CD4-positive, alpha-beta T cell treated with Interleukin-10 for 1 hour (primary cell): ENCODE measurements at regions not wholly inside any gene's neighbourhood (a gene's known extent, or its start where the extent isn't known, plus 50 kb on each side); places are given as distances from the start of the nearest gene placed in this dataset.

ENCODE experiments used
- DNase-seq: peaks from one replicate; pipeline ENCODE4 v3.0.0-alpha.2; 2020

- DNase-seq: no peak
Measured at GRCh38 chr2:60033325-60033724, 520.1 kb downstream of the BCL11A start.

- no peak for DNase-seq
Measured at GRCh38 chr2:60029566-60029883, 523.9 kb downstream of the BCL11A start.

- DNase-seq: no peak
Measured at GRCh38 chr2:60028849-60029565, 524.4 kb downstream of the BCL11A start.

GRCh38 chr2:60025496-60025895, 528.0 kb downstream of the BCL11A start:
- no peak for DNase-seq

- no peak for DNase-seq
Measured at GRCh38 chr2:60023256-60023985, 530.0 kb downstream of the BCL11A start.

GRCh38 chr2:60007671-60008070, 545.8 kb downstream of the BCL11A start:
- DNase-seq: no peak

GRCh38 chr2:60003076-60003475, 550.4 kb downstream of the BCL11A start:
- no peak for DNase-seq

GRCh38 chr2:60002183-60002867, 551.1 kb downstream of the BCL11A start:
- DNase-seq: no peak

- DNase-seq: no peak
Measured at GRCh38 chr2:60000686-60001085, 552.8 kb downstream of the BCL11A start.

- no peak for DNase-seq
Measured at GRCh38 chr2:59998324-59998723, 555.1 kb downstream of the BCL11A start.

- DNase-seq: no peak
Measured at GRCh38 chr2:59997371-59997770, 556.1 kb downstream of the BCL11A start.

GRCh38 chr2:59996855-59997254, 556.6 kb downstream of the BCL11A start:
- no peak for DNase-seq

GRCh38 chr2:59993726-59994125, 559.7 kb downstream of the BCL11A start:
- no peak for DNase-seq

- DNase-seq: no peak
Measured at GRCh38 chr2:59988341-59988740, 565.1 kb downstream of the BCL11A start.

GRCh38 chr2:59986511-59986910, 566.9 kb downstream of the BCL11A start:
- no peak for DNase-seq

- DNase-seq: no peak
Measured at GRCh38 chr2:59985923-59986322, 567.5 kb downstream of the BCL11A start.

- no peak for DNase-seq
Measured at GRCh38 chr2:59974051-59974766, 579.2 kb downstream of the BCL11A start.

- DNase-seq: no peak
Measured at GRCh38 chr2:59969161-59969560, 584.3 kb downstream of the BCL11A start.

GRCh38 chr2:59968441-59968840, 585.0 kb downstream of the BCL11A start:
- no peak for DNase-seq

- DNase-seq: no peak
Measured at GRCh38 chr2:59967691-59968090, 585.8 kb downstream of the BCL11A start.

- DNase-seq: no peak
Measured at GRCh38 chr2:59963157-59963556, 590.3 kb downstream of the BCL11A start.

- no peak for DNase-seq
Measured at GRCh38 chr2:59961746-59962145, 591.7 kb downstream of the BCL11A start.

- DNase-seq: no peak
Measured at GRCh38 chr2:59959944-59960343, 593.5 kb downstream of the BCL11A start.
